Hepatocyte (in vitro differentiated cells): ENCODE measurements at regions not wholly inside any gene's neighbourhood (a gene's known extent, or its start where the extent isn't known, plus 50 kb on each side); places are given as distances from the start of the nearest gene placed in this dataset.

Source experiments
- EZH2 ChIP-seq: fragments of 200-600 bp; sonication (generic); IDR thresholded peaks from 2 replicates; pipeline ENCODE4 v1.6.1; 2016; ENCODE audit warnings: antibody characterized with exemption, mild to moderate bottlenecking, borderline replicate concordance
- EZH2phosphoT487 ChIP-seq: fragments of 200-600 bp; sonication (generic); IDR thresholded peaks from one replicate; pipeline ENCODE4 v1.6.1; 2018; ENCODE audit warnings: antibody characterized with exemption, mild to moderate bottlenecking, low read depth, moderate library complexity; ENCODE audit not compliant: unreplicated experiment, severe bottlenecking
- TF ChIP-seq, protein P1 (sequence below): fragments of 200-600 bp; sonication (generic); IDR thresholded peaks from 2 replicates; pipeline ENCODE4 v1.5.1; 2016; ENCODE audit warnings: antibody characterized with exemption, mild to moderate bottlenecking; ENCODE audit not compliant: poor library complexity

DNA sequence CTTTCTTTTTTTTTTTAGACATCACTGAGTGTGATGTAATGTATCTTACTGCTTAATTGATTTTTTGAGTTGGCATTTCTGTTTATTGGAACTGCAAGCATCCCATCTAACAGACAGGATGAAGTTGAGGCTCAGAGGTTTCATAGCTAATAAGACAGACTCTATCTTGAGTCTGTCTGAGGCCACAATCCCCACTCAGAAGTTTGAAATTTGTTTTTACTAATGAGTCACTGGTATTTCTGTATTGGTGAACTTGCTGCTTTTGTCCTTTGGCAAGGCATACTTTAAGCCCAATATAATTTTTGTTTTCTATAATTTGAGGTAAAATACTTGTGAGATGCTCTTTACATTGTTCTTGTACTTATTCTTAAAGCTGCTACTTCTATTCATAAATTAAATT lies 491.2 kb downstream of the PSAT1 start:
- TF ChIP-seq, protein P1, sequence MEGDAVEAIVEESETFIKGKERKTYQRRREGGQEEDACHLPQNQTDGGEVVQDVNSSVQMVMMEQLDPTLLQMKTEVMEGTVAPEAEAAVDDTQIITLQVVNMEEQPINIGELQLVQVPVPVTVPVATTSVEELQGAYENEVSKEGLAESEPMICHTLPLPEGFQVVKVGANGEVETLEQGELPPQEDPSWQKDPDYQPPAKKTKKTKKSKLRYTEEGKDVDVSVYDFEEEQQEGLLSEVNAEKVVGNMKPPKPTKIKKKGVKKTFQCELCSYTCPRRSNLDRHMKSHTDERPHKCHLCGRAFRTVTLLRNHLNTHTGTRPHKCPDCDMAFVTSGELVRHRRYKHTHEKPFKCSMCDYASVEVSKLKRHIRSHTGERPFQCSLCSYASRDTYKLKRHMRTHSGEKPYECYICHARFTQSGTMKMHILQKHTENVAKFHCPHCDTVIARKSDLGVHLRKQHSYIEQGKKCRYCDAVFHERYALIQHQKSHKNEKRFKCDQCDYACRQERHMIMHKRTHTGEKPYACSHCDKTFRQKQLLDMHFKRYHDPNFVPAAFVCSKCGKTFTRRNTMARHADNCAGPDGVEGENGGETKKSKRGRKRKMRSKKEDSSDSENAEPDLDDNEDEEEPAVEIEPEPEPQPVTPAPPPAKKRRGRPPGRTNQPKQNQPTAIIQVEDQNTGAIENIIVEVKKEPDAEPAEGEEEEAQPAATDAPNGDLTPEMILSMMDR = no peak
- TF ChIP-seq EZH2 (no peak), EZH2phosphoT487 (no peak)
